GM20000 (cell line): ENCODE measurements at regions not wholly inside any gene's neighbourhood (a gene's known extent, or its start where the extent isn't known, plus 50 kb on each side); places are given as distances from the start of the nearest gene placed in this dataset.

Experiments used
- DNase-seq: peaks from one replicate; pipeline ENCODE4 v3.0.0; 2012; ENCODE audit warnings: low spot score
- TF ChIP-seq, protein P1 (sequence below): IDR thresholded peaks from 2 replicates; pipeline ENCODE4 v1.5.1; 2012; ENCODE audit warnings: mild to moderate bottlenecking, control low read depth; ENCODE audit errors: extremely low read depth, missing control alignments

DNA sequence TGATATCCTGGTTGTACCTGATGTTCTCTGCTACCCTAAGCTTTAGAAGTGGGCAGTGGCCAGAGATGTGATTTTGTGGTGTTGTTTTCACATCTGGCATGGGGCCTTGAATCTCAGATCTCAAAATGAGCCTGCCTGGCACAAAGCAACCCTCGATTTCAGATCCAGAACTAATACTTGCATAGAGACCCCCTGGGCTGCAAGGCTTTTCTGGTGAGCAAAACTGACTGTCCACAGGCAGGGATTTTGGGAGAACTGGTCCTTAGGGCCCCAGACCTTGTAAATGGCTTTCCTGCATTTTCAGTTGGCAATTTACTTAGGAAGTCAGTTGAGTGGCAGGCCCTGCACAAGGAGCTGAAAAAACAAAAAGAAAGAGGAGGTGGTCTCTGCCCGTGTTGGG, 265.3 kb downstream of the MYCN start:
- DNase-seq, result no peak

GRCh38 chr2:16204886-16205620, 264.7 kb downstream of the MYCN start:
- no peak for DNase-seq
- TF ChIP-seq, protein P1, sequence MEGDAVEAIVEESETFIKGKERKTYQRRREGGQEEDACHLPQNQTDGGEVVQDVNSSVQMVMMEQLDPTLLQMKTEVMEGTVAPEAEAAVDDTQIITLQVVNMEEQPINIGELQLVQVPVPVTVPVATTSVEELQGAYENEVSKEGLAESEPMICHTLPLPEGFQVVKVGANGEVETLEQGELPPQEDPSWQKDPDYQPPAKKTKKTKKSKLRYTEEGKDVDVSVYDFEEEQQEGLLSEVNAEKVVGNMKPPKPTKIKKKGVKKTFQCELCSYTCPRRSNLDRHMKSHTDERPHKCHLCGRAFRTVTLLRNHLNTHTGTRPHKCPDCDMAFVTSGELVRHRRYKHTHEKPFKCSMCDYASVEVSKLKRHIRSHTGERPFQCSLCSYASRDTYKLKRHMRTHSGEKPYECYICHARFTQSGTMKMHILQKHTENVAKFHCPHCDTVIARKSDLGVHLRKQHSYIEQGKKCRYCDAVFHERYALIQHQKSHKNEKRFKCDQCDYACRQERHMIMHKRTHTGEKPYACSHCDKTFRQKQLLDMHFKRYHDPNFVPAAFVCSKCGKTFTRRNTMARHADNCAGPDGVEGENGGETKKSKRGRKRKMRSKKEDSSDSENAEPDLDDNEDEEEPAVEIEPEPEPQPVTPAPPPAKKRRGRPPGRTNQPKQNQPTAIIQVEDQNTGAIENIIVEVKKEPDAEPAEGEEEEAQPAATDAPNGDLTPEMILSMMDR, result no peak

More for the DNA sequence above, 265.3 kb downstream of the MYCN start:
- TF ChIP-seq, protein P1, result no peak

- no peak for DNase-seq
- TF ChIP-seq, protein P1, result no peak
These were observed 263.9 kb downstream of the MYCN start for GRCh38 chr2:16204251-16204650.

- DNase-seq, result no peak
- TF ChIP-seq, protein P1, result no peak
These were observed 263.3 kb downstream of the MYCN start for GRCh38 chr2:16203691-16204090.

DNA sequence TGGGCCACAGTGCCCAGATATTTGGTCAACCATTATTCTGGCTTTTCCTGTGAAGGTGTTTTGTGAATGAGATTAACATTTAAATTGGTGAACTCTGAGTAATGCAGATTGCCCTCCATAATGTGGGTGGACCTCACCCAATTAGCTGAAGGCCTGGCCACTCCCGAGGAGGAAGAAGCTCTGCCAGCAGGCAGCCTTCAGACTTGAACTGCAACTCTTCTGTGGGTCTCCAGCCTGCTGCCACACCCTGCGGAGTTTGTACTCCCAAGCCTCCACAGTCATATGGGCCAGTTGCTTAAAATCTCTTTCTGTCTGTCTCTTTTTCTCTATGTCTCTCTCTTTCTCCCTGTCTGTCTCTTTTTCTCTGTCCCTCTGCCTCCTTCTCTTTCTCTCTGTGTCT, 262.7 kb downstream of the MYCN start:
- TF ChIP-seq, protein P1, result no peak

DNA sequence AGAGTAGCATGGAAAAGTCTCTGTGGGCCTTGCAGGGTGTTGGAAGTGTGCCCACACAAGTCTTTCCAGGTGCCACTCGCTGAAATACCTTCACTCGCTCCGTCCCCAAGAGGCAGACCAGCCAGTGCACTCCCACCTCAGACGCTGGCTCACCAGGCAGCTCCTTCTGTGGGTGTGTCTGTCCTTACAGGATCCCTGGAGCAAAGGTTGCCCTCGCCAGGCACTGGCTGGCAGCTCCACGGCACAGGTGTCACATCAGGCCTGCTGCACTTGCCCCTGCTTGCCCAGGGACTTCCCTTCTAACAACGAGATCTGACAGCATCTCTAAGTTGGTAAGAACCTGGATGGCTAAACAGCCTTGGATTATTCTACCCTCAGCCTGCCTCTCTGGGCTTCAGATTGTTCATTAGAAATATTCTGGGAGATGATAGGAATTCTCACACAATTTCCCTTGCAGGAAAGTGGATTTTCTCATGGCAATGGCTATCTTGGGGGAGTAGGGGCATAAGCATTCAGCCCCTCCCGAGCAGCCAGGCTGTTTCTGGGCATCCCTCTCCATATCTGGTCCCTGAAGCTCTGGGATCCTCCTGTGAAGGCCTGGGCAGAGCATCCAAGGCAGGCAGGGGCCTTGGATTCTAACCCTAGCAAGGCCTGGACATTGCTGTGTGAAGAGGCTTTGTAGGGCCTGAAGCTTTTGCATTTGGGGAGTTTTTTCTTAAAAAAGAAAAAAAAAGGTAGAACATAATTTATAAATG, 262.1 kb downstream of the MYCN start:
- TF ChIP-seq, protein P1, result no peak
- no peak for DNase-seq

More for the DNA sequence above, 262.7 kb downstream of the MYCN start:
- no peak for DNase-seq

GRCh38 chr2:16201848-16202247, 261.5 kb downstream of the MYCN start:
- no peak for DNase-seq
- TF ChIP-seq, protein P1, result no peak
